T-helper 17 cell (primary cell): ENCODE measurements at regions not wholly inside any gene's neighbourhood (a gene's known extent, or its start where the extent isn't known, plus 50 kb on each side); places are given as distances from the start of the nearest gene placed in this dataset.

Experiments used
- ATAC-seq: fragments of 150-1000 bp; cut with Tn5 transposase; 2 replicates; pipeline ENCODE4 v1.10.0; 2021; ENCODE audit warnings: mild to moderate bottlenecking, moderate library complexity
- DNase-seq, 3 donors: peaks; one replicate each; pipeline versions ENCODE4 v3.0.0 to v3.0.0-alpha.2; 2020 to 2021
- H3K9me3 ChIP-seq: one replicate; pipeline ENCODE4 v1.7.0; 2013; ENCODE audit warnings: low read length, mild to moderate bottlenecking; ENCODE audit not compliant: control insufficient read depth, poor library complexity, severe bottlenecking
- H3K27ac Mint-ChIP-seq: one replicate; pipeline ENCODE4 v1.8.0; 2022; ENCODE audit warnings: mild to moderate bottlenecking, moderate library complexity, mixed read lengths
- H3K27me3 Mint-ChIP-seq: one replicate; pipeline ENCODE4 v1.8.0; 2022; ENCODE audit warnings: mixed read lengths
- H3K36me3 Mint-ChIP-seq: one replicate; pipeline ENCODE4 v1.8.0; 2022; ENCODE audit warnings: low read depth, mixed read lengths
- H3K4me1 Mint-ChIP-seq: one replicate; pipeline ENCODE4 v1.8.0; 2022; ENCODE audit warnings: mild to moderate bottlenecking, mixed read lengths
- H3K4me3 Mint-ChIP-seq: one replicate; pipeline ENCODE4 v1.8.0; 2022; ENCODE audit warnings: mild to moderate bottlenecking, moderate library complexity, mixed read lengths

GRCh38 chr20:62584671-62585460 is 57.4 kb upstream of the SLCO4A1 start:
- H3K4me3 Mint-ChIP-seq = no peak overlapping the region
- H3K9me3 ChIP-seq = no peaks in the 10 kb centered on the region
- no peak for ATAC-seq
- no peak for DNase-seq
- H3K27me3 Mint-ChIP-seq = peaks cover 47% of the 10 kb centered on the region
- H3K36me3 Mint-ChIP-seq = peaks cover 5% of the 10 kb centered on the region
- no peak overlapping the region for H3K27ac Mint-ChIP-seq
- peaks cover 9% of the 10 kb centered on the region for H3K4me1 Mint-ChIP-seq

- Mint-ChIP-seq H3K36me3 (peaks cover 5% of the 10 kb centered on the region), H3K4me1 (peaks cover 9% of the 10 kb centered on the region), H3K27me3 (peaks cover 41% of the 10 kb centered on the region), H3K27ac (no peak overlapping the region), H3K4me3 (no peak overlapping the region)
- ATAC-seq (no peak), DNase-seq (no peak)
- H3K9me3 ChIP-seq = no peaks in the 10 kb centered on the region
These were observed 56.8 kb upstream of the SLCO4A1 start for GRCh38 chr20:62585461-62585970.

GRCh38 chr20:62586799-62587198 is 55.5 kb upstream of the SLCO4A1 start:
- Mint-ChIP-seq H3K27me3 (peaks cover 53% of the 10 kb centered on the region), H3K4me3 (no peak overlapping the region), H3K27ac (no peak overlapping the region), H3K36me3 (peaks cover 7% of the 10 kb centered on the region), H3K4me1 (peaks cover 9% of the 10 kb centered on the region)
- no peak for ATAC-seq
- H3K9me3 ChIP-seq = no peaks in the 10 kb centered on the region
- no peak for DNase-seq

GRCh38 chr20:62587757-62588402 is 54.4 kb upstream of the SLCO4A1 start:
- peaks cover 59% of the 10 kb centered on the region for H3K27me3 Mint-ChIP-seq
- no peak for ATAC-seq
- H3K36me3 Mint-ChIP-seq = peaks cover 6% of the 10 kb centered on the region
- DNase-seq = no peak
- H3K9me3 ChIP-seq = no peaks in the 10 kb centered on the region
- H3K4me3 Mint-ChIP-seq = no peak overlapping the region
- H3K4me1 Mint-ChIP-seq = peaks cover 8% of the 10 kb centered on the region
- no peak overlapping the region for H3K27ac Mint-ChIP-seq

- peaks cover 2% of the 10 kb centered on the region for H3K36me3 Mint-ChIP-seq
These were observed 53.7 kb upstream of the SLCO4A1 start for GRCh38 chr20:62588458-62589149.

GRCh38 chr20:62589150-62589498 is 53.2 kb upstream of the SLCO4A1 start:
- no peaks in the 10 kb centered on the region for H3K9me3 ChIP-seq
- Mint-ChIP-seq H3K4me1 (peaks cover 3% of the 10 kb centered on the region), H3K36me3 (peaks cover 2% of the 10 kb centered on the region), H3K27ac (no peak overlapping the region), H3K4me3 (no peak overlapping the region), H3K27me3 (peaks cover 54% of the 10 kb centered on the region)
- ATAC-seq = no peak
- no peak for DNase-seq

More at GRCh38 chr20:62588458-62589149, 53.7 kb upstream of the SLCO4A1 start:
- H3K9me3 ChIP-seq = no peaks in the 10 kb centered on the region
- H3K4me3 Mint-ChIP-seq = no peak overlapping the region
- ATAC-seq (no peak), DNase-seq (no peak)
- H3K4me1 Mint-ChIP-seq = peaks cover 3% of the 10 kb centered on the region
- no peak overlapping the region for H3K27ac Mint-ChIP-seq
- H3K27me3 Mint-ChIP-seq = peaks cover 58% of the 10 kb centered on the region

- ATAC-seq (no peak), DNase-seq (no peak)
- Mint-ChIP-seq H3K27ac (no peak overlapping the region), H3K36me3 (peaks cover 3% of the 10 kb centered on the region), H3K4me3 (no peak overlapping the region), H3K4me1 (peaks cover 4% of the 10 kb centered on the region), H3K27me3 (peaks cover 56% of the 10 kb centered on the region)
- no peaks in the 10 kb centered on the region for H3K9me3 ChIP-seq
These were observed 52.6 kb upstream of the SLCO4A1 start for GRCh38 chr20:62589720-62590119.

GRCh38 chr20:62590309-62591121 is 51.8 kb upstream of the SLCO4A1 start:
- H3K4me3 Mint-ChIP-seq = no peak overlapping the region
- DNase-seq = no peak
- H3K27me3 Mint-ChIP-seq = peaks cover 56% of the 10 kb centered on the region
- peaks cover 4% of the 10 kb centered on the region for H3K4me1 Mint-ChIP-seq
- H3K27ac Mint-ChIP-seq = no peak overlapping the region
- H3K9me3 ChIP-seq = no peaks in the 10 kb centered on the region
- no peak for ATAC-seq
- peaks cover 7% of the 10 kb centered on the region for H3K36me3 Mint-ChIP-seq

GRCh38 chr20:62591122-62591468 is 51.2 kb upstream of the SLCO4A1 start:
- ATAC-seq = no peak
- H3K4me1 Mint-ChIP-seq = peaks cover 4% of the 10 kb centered on the region
- DNase-seq = no peak
- peaks cover 54% of the 10 kb centered on the region for H3K27me3 Mint-ChIP-seq
- no peak overlapping the region for H3K4me3 Mint-ChIP-seq
- no peak overlapping the region for H3K27ac Mint-ChIP-seq
- no peaks in the 10 kb centered on the region for H3K9me3 ChIP-seq
- peaks cover 7% of the 10 kb centered on the region for H3K36me3 Mint-ChIP-seq

- Mint-ChIP-seq H3K27ac (no peak overlapping the region), H3K36me3 (peaks cover 7% of the 10 kb centered on the region), H3K27me3 (peaks cover 57% of the 10 kb centered on the region), H3K4me1 (peaks cover 4% of the 10 kb centered on the region), H3K4me3 (no peak overlapping the region)
- no peak for ATAC-seq
- no peak for DNase-seq
- H3K9me3 ChIP-seq = no peaks in the 10 kb centered on the region
These were observed 50.7 kb upstream of the SLCO4A1 start for GRCh38 chr20:62591591-62591990.
